ENCODE measurements at regions not wholly inside any gene's neighbourhood (a gene's known extent, or its start where the extent isn't known, plus 50 kb on each side); places are given as distances from the start of the nearest gene placed in this dataset.

DNA sequence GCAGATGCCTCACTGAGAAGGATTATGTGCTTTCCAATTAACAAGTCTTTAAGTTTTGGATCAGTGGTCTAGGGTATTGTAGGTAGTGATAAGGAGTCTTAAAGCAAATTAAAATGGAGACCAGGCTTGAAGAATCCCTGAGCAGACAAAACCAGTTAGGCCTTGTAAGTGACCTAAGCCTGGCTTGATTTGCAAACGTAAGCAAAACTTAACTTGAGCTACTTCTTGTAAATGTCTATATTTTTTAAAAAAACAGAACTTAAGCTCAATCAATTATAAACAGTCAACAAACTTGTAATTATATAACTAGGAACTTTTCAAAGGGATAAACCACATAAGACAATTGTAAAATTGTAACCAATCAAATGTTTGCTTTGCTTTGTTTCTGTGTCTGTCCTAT, 72.7 kb upstream of the NALF2 start:
- intact Hi-C loops (cut with DNase I), result no loop called here
- DNase-seq, result no peak
- H3K27me3 ChIP-seq, result no peaks in the 10 kb centered on the region
- H3K36me3 ChIP-seq (replicated peaks in 1 of 2; ENCODE audit: insufficient read depth in 1 of 2, low read depth in 2 of 2), result no peaks in the 10 kb centered on the region
- no peak overlapping the region for H3K4me3 ChIP-seq
- H3K9me3 ChIP-seq, result no peaks in the 10 kb centered on the region
- ATAC-seq, result no peak
- no peaks in the 10 kb centered on the region for H3K4me1 ChIP-seq
- TF ChIP-seq POLR2A (IDR thresholded peaks at IDR 0.05), result no peak
- no peak for TF ChIP-seq CTCF (IDR thresholded peaks at IDR 0.05)
- WGBS, 2 donors, result 65 to 71% methylated on average over 1 of the region's 1 CpG
- no peak overlapping the region for H3K27ac ChIP-seq

DNA sequence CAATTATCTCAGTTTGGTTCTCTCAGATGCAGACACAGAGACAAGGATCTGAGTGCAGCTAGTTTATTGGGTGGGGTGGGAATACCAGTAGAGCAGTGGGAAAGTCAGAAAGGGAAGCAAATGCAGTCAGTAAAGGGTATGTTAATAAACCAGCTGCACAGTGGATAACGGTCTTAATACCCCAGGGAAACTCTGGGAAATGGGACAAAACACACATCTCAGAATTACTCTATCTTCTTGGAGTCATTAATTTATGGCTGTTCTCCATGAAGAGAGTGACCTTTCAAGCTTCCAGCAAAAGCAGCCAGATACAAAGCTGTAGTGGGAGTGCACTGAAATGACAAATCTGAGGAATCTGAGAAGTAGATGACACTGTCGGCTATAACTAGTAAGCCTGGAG, 73.3 kb upstream of the NALF2 start:
- intact Hi-C loops (cut with DNase I), result no loop called here
- H3K9me3 ChIP-seq, result no peaks in the 10 kb centered on the region
- no peaks in the 10 kb centered on the region for H3K4me1 ChIP-seq
- TF ChIP-seq CTCF (IDR thresholded peaks at IDR 0.05) (no peak), POLR2A (IDR thresholded peaks at IDR 0.05) (no peak)
- DNase-seq (no peak), ATAC-seq (no peak)
- no peak overlapping the region for H3K4me3 ChIP-seq
- no peaks in the 10 kb centered on the region for H3K36me3 ChIP-seq (replicated peaks in 1 of 2; ENCODE audit: insufficient read depth in 1 of 2, low read depth in 2 of 2)
- H3K27me3 ChIP-seq, result no peaks in the 10 kb centered on the region
- WGBS, 2 donors, result 46 to 54% methylated on average over 2 of the region's 2 CpGs
- H3K27ac ChIP-seq, result no peak overlapping the region

DNA sequence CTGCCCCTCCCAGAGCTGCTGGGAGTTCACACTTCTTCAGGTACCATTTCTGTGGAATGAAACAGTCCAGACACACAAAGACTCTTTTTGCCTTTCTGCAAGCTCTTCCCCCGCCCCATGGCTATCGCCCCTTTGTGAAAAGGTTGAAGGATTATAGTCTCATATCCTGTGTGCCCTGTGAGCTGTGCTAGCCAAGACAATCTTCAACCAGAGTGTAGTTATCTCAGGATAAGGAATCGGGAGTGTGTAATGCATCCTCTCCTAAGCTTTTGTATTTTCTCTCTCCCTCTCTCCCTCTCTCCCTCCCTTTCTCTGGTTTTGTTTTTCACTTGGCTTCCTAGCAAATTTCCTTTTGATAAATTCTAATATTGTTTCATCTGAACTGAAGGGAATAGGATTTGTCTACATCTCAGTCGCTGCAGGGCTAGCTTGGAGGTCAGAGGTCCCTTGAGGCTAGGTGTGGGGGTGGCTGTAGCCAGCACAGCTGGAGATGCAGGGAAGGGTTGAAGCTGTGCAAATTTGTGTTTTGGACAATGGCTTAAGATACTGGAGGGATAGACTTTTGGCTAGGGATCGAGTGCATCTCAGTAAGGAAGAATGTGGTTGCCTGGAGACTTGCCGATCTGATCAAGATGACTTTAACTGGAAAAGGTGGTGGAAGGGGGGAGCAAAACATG, 74.6 kb upstream of the NALF2 start:
- peak in 1 of 4 donors; percentile 1 for DNase-seq
- TF ChIP-seq POLR2A (IDR thresholded peaks at IDR 0.05) (no peak), CTCF (IDR thresholded peaks at IDR 0.05) (no peak)
- H3K27ac ChIP-seq, result no peak overlapping the region
- H3K4me3 ChIP-seq, result no peak overlapping the region
- H3K4me1 ChIP-seq, result no peaks in the 10 kb centered on the region
- H3K9me3 ChIP-seq, result no peaks in the 10 kb centered on the region
- ATAC-seq, result no peak
- H3K27me3 ChIP-seq, result no peaks in the 10 kb centered on the region
- H3K36me3 ChIP-seq (replicated peaks in 1 of 2; ENCODE audit: insufficient read depth in 1 of 2, low read depth in 2 of 2), result no peaks in the 10 kb centered on the region
- 30 to 31% methylated on average over 6 of the region's 6 CpGs for WGBS, 2 donors
- intact Hi-C loops (cut with DNase I), result no loop called here

DNA sequence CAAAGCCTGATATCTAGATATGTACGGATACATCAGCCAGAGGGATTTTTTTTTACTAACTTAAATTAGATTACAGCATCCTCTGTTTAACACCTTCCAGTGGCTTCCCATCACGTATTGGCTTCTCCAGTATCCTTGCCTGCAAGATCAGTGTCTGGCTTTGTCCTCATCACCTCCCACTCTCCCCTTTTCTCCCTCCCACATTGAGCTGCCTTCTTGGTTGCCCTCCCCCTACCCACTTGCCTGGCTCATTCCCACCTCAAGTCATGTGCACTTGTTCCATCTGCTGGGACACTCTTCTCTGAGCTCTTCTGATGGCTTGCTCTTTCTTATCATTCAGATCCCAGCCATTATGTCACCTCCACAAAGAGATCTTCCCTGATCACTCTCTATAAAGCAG, 75.9 kb upstream of the NALF2 start:
- intact Hi-C loops (cut with DNase I), result no loop called here

More for the DNA sequence above, 75.9 kb upstream of the NALF2 start:
- Histone ChIP-seq H3K27me3 (no peaks in the 10 kb centered on the region), H3K4me3 (no peak overlapping the region), H3K9me3 (no peaks in the 10 kb centered on the region), H3K27ac (no peak overlapping the region), H3K4me1 (no peaks in the 10 kb centered on the region), H3K36me3 (replicated peaks in 1 of 2; ENCODE audit: insufficient read depth in 1 of 2, low read depth in 2 of 2) (no peaks in the 10 kb centered on the region)
- ATAC-seq (no peak), DNase-seq (no peak)
- 43 to 58% methylated on average over 2 of the region's 2 CpGs for WGBS, 2 donors
- no peak for TF ChIP-seq POLR2A (IDR thresholded peaks at IDR 0.05)
- TF ChIP-seq CTCF (IDR thresholded peaks at IDR 0.05), result no peak

All from body of pancreas (tissue), 4 donors.